ENCODE measurements at regions not wholly inside any gene's neighbourhood (a gene's known extent, or its start where the extent isn't known, plus 50 kb on each side); places are given as distances from the start of the nearest gene placed in this dataset.
"Not testable (repeated sequence)": the region's sequence is repeated elsewhere in the genome, so short reads cannot be mapped to it uniquely, and the experiment has no call there.

DNA sequence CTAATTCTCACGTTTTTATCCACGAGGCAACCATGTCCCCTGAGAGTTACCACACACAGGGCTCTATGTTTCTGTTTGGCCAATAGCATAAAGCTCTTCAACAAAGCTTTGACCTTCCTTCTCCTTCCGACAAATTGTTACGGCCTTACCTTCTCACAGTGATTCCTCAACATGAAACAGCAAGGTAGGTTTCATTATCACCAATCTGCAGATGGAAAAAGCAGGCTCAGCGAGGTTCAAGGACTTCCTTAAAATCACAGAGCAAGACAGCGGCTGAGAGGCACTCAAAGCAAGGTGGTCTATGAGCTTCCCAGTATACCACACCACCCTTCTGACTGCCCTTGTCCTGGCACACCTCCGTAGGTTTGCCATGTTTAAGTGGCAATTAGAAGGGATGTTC lies 360.0 kb downstream of the CD83 start:
- Histone ChIP-seq H3K79me2 (ENCODE audit: low read length) (no peaks in the 10 kb centered on the region), H3K9me3 (replicated peaks; ENCODE audit: insufficient read depth, low read length) (no peaks in the 10 kb centered on the region), H2AFZ (ENCODE audit: low read length) (no peak overlapping the region), H3K9me2 (replicated peaks; ENCODE audit: insufficient read depth, low read length) (no peaks in the 10 kb centered on the region), H3K27ac (ENCODE audit: low read length) (no peak overlapping the region), H3K27me3 (replicated peaks; ENCODE audit: insufficient read depth, low read length) (no peaks in the 10 kb centered on the region), H3K4me2 (ENCODE audit: low read depth, low read length) (no peak overlapping the region), H4K20me1 (ENCODE audit: insufficient read depth, low read length) (no peaks in the 10 kb centered on the region), H3K36me3 (replicated peaks; ENCODE audit: insufficient read depth, low read length) (no peaks in the 10 kb centered on the region), H3K9ac (ENCODE audit: low read length) (no peak overlapping the region), H3F3A (ENCODE audit: insufficient read depth, low read length) (no peaks in the 10 kb centered on the region), H3K4me1 (ENCODE audit: low read length) (no peaks in the 10 kb centered on the region), H3K4me3 (ENCODE audit: low read length) (no peak overlapping the region)
- TF ChIP-seq, protein P1, sequence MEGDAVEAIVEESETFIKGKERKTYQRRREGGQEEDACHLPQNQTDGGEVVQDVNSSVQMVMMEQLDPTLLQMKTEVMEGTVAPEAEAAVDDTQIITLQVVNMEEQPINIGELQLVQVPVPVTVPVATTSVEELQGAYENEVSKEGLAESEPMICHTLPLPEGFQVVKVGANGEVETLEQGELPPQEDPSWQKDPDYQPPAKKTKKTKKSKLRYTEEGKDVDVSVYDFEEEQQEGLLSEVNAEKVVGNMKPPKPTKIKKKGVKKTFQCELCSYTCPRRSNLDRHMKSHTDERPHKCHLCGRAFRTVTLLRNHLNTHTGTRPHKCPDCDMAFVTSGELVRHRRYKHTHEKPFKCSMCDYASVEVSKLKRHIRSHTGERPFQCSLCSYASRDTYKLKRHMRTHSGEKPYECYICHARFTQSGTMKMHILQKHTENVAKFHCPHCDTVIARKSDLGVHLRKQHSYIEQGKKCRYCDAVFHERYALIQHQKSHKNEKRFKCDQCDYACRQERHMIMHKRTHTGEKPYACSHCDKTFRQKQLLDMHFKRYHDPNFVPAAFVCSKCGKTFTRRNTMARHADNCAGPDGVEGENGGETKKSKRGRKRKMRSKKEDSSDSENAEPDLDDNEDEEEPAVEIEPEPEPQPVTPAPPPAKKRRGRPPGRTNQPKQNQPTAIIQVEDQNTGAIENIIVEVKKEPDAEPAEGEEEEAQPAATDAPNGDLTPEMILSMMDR (IDR thresholded peaks at IDR 0.05; ENCODE audit: low read length): no peak
- TF ChIP-seq EZH2 (optimal IDR thresholded peaks at IDR 0.05; ENCODE audit: low read depth, low read length) (no peak), EZH2phosphoT487 (IDR thresholded peaks at IDR 0.05; ENCODE audit: low read length) (no peak)
- DNase-seq: no peak

DNA sequence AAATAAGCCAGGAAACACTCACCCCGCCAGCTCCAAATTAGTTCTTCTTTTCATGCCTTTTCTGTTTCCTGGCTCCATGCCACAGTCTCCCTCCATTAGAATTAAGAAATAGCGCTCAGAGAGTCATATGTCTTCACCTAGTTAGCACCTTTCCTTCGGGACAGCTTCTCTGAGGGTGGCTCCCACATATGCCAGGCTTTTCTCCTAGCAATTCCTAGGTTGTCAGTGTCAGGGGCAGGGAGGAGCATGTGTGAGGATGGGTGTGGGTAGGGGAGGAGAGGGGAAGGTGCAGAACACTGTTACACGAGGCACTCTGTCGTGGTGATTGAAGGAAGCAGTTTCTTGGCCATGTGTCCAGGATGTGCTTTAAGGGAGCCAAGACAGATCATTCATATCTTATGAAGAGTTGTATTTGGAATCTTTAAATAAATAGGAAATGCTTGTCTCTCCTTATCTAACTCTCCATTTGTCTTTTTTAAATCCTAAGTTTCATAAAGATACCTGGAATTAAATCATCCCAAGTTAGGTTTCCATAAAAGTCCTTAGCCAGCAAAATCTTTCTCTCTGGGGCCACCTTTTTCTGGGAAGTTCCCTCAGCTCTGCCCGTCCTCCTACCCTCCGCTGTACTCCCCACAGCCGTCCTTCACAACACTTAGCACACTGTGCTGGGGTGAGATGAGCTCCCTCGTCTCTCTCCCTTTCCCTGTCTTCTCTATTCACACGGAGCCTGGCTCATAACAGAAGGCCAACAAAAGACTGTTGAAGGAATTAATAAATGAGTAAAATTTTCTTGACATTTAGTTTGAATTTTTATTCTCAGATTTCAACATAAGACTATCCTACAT lies 361.0 kb downstream of the CD83 start:
- H3K4me2 ChIP-seq (ENCODE audit: low read depth, low read length): no peak overlapping the region
- no peaks in the 10 kb centered on the region for H3K9me2 ChIP-seq (replicated peaks; ENCODE audit: insufficient read depth, low read length)
- no peak overlapping the region for H3K4me3 ChIP-seq (ENCODE audit: low read length)
- DNase-seq: no peak
- H4K20me1 ChIP-seq (ENCODE audit: insufficient read depth, low read length): no peaks in the 10 kb centered on the region
- H3K9me3 ChIP-seq (replicated peaks; ENCODE audit: insufficient read depth, low read length): no peaks in the 10 kb centered on the region
- H2AFZ ChIP-seq (ENCODE audit: low read length): no peak overlapping the region
- TF ChIP-seq, protein P1 (IDR thresholded peaks at IDR 0.05; ENCODE audit: low read length): no peak
- no peak for TF ChIP-seq EZH2 (optimal IDR thresholded peaks at IDR 0.05; ENCODE audit: low read depth, low read length)
- TF ChIP-seq EZH2phosphoT487 (IDR thresholded peaks at IDR 0.05; ENCODE audit: low read length): no peak
- H3F3A ChIP-seq (ENCODE audit: insufficient read depth, low read length): no peaks in the 10 kb centered on the region
- no peaks in the 10 kb centered on the region for H3K4me1 ChIP-seq (ENCODE audit: low read length)
- no peaks in the 10 kb centered on the region for H3K79me2 ChIP-seq (ENCODE audit: low read length)
- no peaks in the 10 kb centered on the region for H3K36me3 ChIP-seq (replicated peaks; ENCODE audit: insufficient read depth, low read length)
- H3K27ac ChIP-seq (ENCODE audit: low read length): no peak overlapping the region
- H3K27me3 ChIP-seq (replicated peaks; ENCODE audit: insufficient read depth, low read length): no peaks in the 10 kb centered on the region
- H3K9ac ChIP-seq (ENCODE audit: low read length): no peak overlapping the region

DNA sequence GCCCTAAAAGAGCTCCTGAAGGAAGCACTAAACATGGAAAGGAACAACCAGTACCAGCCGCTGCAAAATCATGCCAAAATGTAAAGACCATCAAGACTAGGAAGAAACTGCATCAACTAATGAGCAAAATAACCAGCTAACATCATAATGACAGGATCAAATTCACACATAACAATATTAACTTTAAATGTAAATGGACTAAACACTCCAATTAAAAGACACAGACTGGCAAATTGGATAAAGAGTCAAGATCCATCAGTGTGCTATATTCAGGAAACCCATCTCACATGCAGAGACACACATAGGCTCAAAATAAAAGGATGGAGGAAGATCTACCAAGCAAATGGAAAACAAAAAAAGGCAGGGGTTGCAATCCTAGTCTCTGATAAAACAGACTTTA lies 364.4 kb downstream of the CD83 start:
- not testable (repeated sequence) for DNase-seq; H3F3A ChIP-seq (ENCODE audit: insufficient read depth, low read length); H3K9me2 ChIP-seq (replicated peaks; ENCODE audit: insufficient read depth, low read length); H3K4me3 ChIP-seq (ENCODE audit: low read length); H3K9me3 ChIP-seq (replicated peaks; ENCODE audit: insufficient read depth, low read length); H4K20me1 ChIP-seq (ENCODE audit: insufficient read depth, low read length); H3K9ac ChIP-seq (ENCODE audit: low read length); H3K27ac ChIP-seq (ENCODE audit: low read length); H3K4me2 ChIP-seq (ENCODE audit: low read depth, low read length); H3K4me1 ChIP-seq (ENCODE audit: low read length); H3K27me3 ChIP-seq (replicated peaks; ENCODE audit: insufficient read depth, low read length); H3K36me3 ChIP-seq (replicated peaks; ENCODE audit: insufficient read depth, low read length); H3K79me2 ChIP-seq (ENCODE audit: low read length); H2AFZ ChIP-seq (ENCODE audit: low read length)

DNA sequence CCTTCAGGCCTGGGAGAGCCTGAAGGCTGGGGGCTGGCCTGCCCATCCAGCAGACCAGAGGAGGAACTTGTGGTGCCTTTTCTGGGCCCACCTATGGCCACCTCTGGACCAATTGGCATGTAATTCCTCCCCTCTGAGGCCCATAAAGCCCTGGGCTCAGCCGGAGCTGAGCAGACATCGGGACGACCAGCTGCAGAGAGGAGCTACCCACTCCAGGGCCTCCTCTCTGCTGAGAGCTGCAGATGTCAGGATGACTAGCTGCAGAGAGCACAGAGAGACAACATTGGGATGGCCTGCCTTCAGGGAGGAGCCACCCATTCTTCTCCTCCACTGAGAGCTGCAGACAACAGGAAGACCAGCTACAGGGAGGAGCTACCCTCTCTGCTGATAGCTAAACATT lies 370.1 kb downstream of the CD83 start:
- H3K4me2 ChIP-seq (ENCODE audit: low read depth, low read length): no peak overlapping the region
- no peaks in the 10 kb centered on the region for H4K20me1 ChIP-seq (ENCODE audit: insufficient read depth, low read length)
- H3K4me3 ChIP-seq (ENCODE audit: low read length): no peak overlapping the region
- no peaks in the 10 kb centered on the region for H3K9me3 ChIP-seq (replicated peaks; ENCODE audit: insufficient read depth, low read length)
- no peaks in the 10 kb centered on the region for H3K79me2 ChIP-seq (ENCODE audit: low read length)
- H3K36me3 ChIP-seq (replicated peaks; ENCODE audit: insufficient read depth, low read length): no peaks in the 10 kb centered on the region
- no peak for DNase-seq
- H3K9me2 ChIP-seq (replicated peaks; ENCODE audit: insufficient read depth, low read length): no peaks in the 10 kb centered on the region
- H3K4me1 ChIP-seq (ENCODE audit: low read length): no peaks in the 10 kb centered on the region
- no peak overlapping the region for H3K27ac ChIP-seq (ENCODE audit: low read length)
- H3K9ac ChIP-seq (ENCODE audit: low read length): no peak overlapping the region
- TF ChIP-seq, protein P1 (IDR thresholded peaks at IDR 0.05; ENCODE audit: low read length): no peak
- TF ChIP-seq EZH2phosphoT487 (IDR thresholded peaks at IDR 0.05; ENCODE audit: low read length) (no peak), EZH2 (optimal IDR thresholded peaks at IDR 0.05; ENCODE audit: low read depth, low read length) (no peak)
- H3F3A ChIP-seq (ENCODE audit: insufficient read depth, low read length): no peaks in the 10 kb centered on the region
- no peaks in the 10 kb centered on the region for H3K27me3 ChIP-seq (replicated peaks; ENCODE audit: insufficient read depth, low read length)
- H2AFZ ChIP-seq (ENCODE audit: low read length): no peak overlapping the region

Data from MM.1S (cell line).